Right lobe of liver (tissue), 4 donors: ENCODE measurements at regions not wholly inside any gene's neighbourhood (a gene's known extent, or its start where the extent isn't known, plus 50 kb on each side); places are given as distances from the start of the nearest gene placed in this dataset.

Experiments
- CTCF ChIP-seq, 4 donors: fragments of 200-600 bp in 3 of 4; fragments of 450-650 bp in 1 of 4; IDR thresholded peaks; one replicate each; pipeline versions ENCODE4 v1.5.1 to v1.8.0; 2016 to 2022; ENCODE audit warnings: antibody characterized with exemption in 4 of 4, mild to moderate bottlenecking in 2 of 4
- POLR2A ChIP-seq: fragments of 450-650 bp; IDR thresholded peaks from one replicate; pipeline ENCODE4 v1.6.1; 2017; ENCODE audit warnings: antibody characterized with exemption, mild to moderate bottlenecking
- donor health status: DM: no; HTN: no; CAD: no.
- donor health status: DM: no; HTN: no; CAD: no.
- donor health status: DM: no; HTN: yes; CAD: no.

- TF ChIP-seq POLR2A, result no peak
- TF ChIP-seq CTCF (IDR thresholded peaks at IDR 0.05), result no peak
Measured at GRCh38 chr1:69104894-69105293, 462.8 kb upstream of the LRRC7 start.
